Calu3 (cell line): ENCODE measurements at regions not wholly inside any gene's neighbourhood (a gene's known extent, or its start where the extent isn't known, plus 50 kb on each side); places are given as distances from the start of the nearest gene placed in this dataset.

Source experiments
- BruUV-seq: library from RNA; stranded (reverse); fragments of 400-500 nt; replicated peaks from 2 replicates; lab custom pipeline; 2021; lab: Mats Ljungman, UMichigan
- CTCF ChIA-PET: fragments of 300-600 bp; sonication (Branson Sonifier 250); formaldehyde crosslinking; loops from one replicate; lab custom pipeline; 2022; ENCODE audit warnings: antibody characterized with exemption; lab: Charles Lee
- DNase-seq: peaks from one replicate; pipeline ENCODE4 v3.0.0; 2022
- H3K27ac Mint-ChIP-seq: one replicate; pipeline ENCODE4 v1.8.0; 2022; ENCODE audit warnings: mixed read lengths; ENCODE audit not compliant: unreplicated experiment
- H3K27me3 Mint-ChIP-seq: one replicate; pipeline ENCODE4 v1.8.0; 2022; ENCODE audit warnings: mixed read lengths; ENCODE audit not compliant: unreplicated experiment
- H3K36me3 Mint-ChIP-seq: one replicate; pipeline ENCODE4 v1.8.0; 2022; ENCODE audit warnings: mild to moderate bottlenecking, moderate library complexity, mixed read lengths; ENCODE audit not compliant: insufficient read depth, unreplicated experiment
- H3K4me1 Mint-ChIP-seq: one replicate; pipeline ENCODE4 v1.8.0; 2022; ENCODE audit warnings: mild to moderate bottlenecking, low read depth, mixed read lengths; ENCODE audit not compliant: unreplicated experiment
- H3K4me3 Mint-ChIP-seq: one replicate; pipeline ENCODE4 v1.8.0; 2022; ENCODE audit warnings: mild to moderate bottlenecking, low read depth, moderate library complexity, mixed read lengths; ENCODE audit not compliant: unreplicated experiment
- H3K9me3 Mint-ChIP-seq: one replicate; pipeline ENCODE4 v1.8.0; 2022; ENCODE audit warnings: low read depth, mixed read lengths; ENCODE audit not compliant: unreplicated experiment
- intact Hi-C: fragments of 100-400 bp; cut with micrococcal nuclease; formaldehyde crosslinking; loops from one replicate; pipeline ENCODE4 v1.10.0; 2022; ENCODE audit not compliant: unreplicated experiment
- TF ChIP-seq, protein P1 (sequence below): fragments of 200-600 bp; IDR thresholded peaks from one replicate; pipeline ENCODE4 v1.8.0; 2022; ENCODE audit warnings: antibody characterized with exemption; ENCODE audit not compliant: unreplicated experiment

DNA sequence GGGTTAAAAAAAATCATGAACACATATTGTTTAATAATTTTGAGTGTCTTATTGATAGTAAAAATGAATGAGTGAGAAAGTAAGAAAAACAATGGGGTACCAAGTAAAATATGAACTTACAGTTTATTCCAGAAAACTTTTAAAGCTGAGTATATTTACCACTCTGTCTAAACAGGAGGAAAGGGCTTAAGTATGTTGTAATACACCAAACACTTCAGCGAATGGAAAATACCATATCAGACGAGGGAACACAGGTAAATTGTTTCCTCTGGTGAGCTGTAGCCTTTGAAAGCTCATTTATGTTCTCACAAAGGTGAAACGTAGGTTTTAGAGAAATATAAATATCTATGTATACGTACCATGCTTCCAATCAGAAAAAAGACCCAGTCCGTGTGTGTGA lies 1209.6 kb upstream of the ZEB2 start:
- no peaks in the 10 kb centered on the region for H3K27me3 Mint-ChIP-seq
- peaks cover 28% of the 10 kb centered on the region for H3K4me1 Mint-ChIP-seq
- H3K27ac Mint-ChIP-seq: no peak overlapping the region
- TF ChIP-seq, protein P1, sequence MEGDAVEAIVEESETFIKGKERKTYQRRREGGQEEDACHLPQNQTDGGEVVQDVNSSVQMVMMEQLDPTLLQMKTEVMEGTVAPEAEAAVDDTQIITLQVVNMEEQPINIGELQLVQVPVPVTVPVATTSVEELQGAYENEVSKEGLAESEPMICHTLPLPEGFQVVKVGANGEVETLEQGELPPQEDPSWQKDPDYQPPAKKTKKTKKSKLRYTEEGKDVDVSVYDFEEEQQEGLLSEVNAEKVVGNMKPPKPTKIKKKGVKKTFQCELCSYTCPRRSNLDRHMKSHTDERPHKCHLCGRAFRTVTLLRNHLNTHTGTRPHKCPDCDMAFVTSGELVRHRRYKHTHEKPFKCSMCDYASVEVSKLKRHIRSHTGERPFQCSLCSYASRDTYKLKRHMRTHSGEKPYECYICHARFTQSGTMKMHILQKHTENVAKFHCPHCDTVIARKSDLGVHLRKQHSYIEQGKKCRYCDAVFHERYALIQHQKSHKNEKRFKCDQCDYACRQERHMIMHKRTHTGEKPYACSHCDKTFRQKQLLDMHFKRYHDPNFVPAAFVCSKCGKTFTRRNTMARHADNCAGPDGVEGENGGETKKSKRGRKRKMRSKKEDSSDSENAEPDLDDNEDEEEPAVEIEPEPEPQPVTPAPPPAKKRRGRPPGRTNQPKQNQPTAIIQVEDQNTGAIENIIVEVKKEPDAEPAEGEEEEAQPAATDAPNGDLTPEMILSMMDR: no peak
- intact Hi-C loops: no loop called here
- no peaks in the 10 kb centered on the region for H3K36me3 Mint-ChIP-seq
- no peak overlapping the region for H3K4me3 Mint-ChIP-seq
- BruUV-seq: no TSS peak
- H3K9me3 Mint-ChIP-seq: peaks cover 5% of the 10 kb centered on the region
- CTCF ChIA-PET: interaction anchor here (0.6 kb wide), 1 partner anchor 170 kb away, joined by 3 read pairs; no protein-coding TSS in a partner anchor
- DNase-seq: no peak

DNA sequence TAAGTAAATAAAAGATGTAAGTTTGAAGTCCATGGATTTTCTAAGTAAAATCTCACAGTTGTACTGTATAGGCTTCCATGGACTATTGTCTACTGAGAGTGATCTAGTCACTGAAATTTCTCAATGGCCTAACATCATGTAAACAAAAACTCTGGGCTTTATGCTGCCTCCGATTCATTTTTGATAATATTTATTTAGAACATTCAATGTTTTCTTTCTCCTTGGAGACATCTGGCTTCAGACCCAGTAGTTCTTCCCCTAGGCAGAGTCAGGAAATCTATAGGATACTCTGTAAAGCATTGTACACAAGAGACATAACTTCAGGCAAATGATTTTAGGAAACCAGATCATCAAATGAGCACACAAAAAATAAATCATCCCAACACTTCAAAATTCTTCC lies 1208.6 kb upstream of the ZEB2 start:
- DNase-seq: no peak
- CTCF ChIA-PET: no interaction called here
- Mint-ChIP-seq H3K4me1 (peaks cover 29% of the 10 kb centered on the region), H3K27ac (no peak overlapping the region), H3K9me3 (peaks cover 5% of the 10 kb centered on the region), H3K4me3 (no peak overlapping the region), H3K27me3 (no peaks in the 10 kb centered on the region), H3K36me3 (no peaks in the 10 kb centered on the region)
- BruUV-seq: no TSS peak
- TF ChIP-seq, protein P1: no peak
- intact Hi-C loops: no loop called here

DNA sequence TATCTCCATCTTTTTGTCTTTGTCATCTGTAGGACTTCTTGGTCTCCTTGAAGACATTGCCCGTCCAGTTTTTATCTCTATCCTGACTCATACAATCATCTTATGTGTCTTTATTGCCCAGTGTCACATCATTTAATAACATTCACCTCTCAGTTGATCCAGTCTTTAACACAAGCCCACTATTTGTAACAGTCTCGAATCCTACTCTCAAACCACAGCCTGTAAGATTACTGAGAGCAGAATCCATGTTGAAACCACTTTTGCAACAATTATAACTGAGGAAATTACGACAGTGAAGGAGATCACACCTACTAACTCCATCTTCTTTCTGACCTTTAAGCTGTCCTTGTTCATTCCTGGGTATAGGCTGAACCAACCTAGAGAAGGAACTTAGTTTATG lies 1206.0 kb upstream of the ZEB2 start:
- no peak for DNase-seq
- H3K36me3 Mint-ChIP-seq: no peaks in the 10 kb centered on the region
- TF ChIP-seq, protein P1: no peak
- no peak overlapping the region for H3K27ac Mint-ChIP-seq
- no peak overlapping the region for H3K4me3 Mint-ChIP-seq
- intact Hi-C loops: no loop called here
- H3K4me1 Mint-ChIP-seq: peaks cover 29% of the 10 kb centered on the region
- peaks cover 2% of the 10 kb centered on the region for H3K9me3 Mint-ChIP-seq
- no TSS peak for BruUV-seq
- no peaks in the 10 kb centered on the region for H3K27me3 Mint-ChIP-seq
- CTCF ChIA-PET: no interaction called here

DNA sequence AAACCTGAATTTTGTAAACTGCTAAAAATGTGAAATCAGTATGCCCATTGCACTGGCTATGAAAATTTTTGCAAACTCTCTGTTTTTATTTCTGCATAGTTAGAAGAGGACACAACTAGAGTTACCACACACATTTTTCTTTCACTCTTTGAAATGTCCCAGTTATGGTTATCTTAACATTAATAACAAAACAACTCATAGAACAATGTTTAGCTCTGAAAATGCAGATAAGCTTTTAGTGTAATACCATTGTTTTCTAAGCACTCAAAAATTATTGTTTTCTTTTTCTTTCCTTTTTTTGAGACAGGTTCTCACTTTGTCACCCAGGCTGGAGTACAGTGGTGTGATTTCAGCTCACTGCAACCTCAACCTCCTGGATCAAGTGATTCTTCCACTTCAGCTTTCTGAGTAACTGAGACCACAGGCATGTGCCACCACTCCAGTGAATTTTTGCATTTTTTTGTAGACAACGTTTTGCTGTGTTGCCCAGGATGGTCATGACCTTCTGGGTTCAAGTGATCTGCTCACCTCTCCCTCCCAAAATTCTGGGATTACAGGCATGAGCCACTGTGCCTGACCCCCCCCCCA lies 1204.5 kb upstream of the ZEB2 start:
- Mint-ChIP-seq H3K4me3 (no peak overlapping the region), H3K36me3 (no peaks in the 10 kb centered on the region), H3K27ac (no peak overlapping the region), H3K9me3 (peaks cover 2% of the 10 kb centered on the region), H3K4me1 (peaks cover 29% of the 10 kb centered on the region), H3K27me3 (no peaks in the 10 kb centered on the region)
- intact Hi-C loops: no loop called here
- BruUV-seq: no TSS peak
- TF ChIP-seq, protein P1: no peak
- CTCF ChIA-PET: interaction anchor here (0.7 kb wide), 2 partner anchors 43 to 935 kb away, joined by 3 to 6 read pairs; no protein-coding TSS in a partner anchor
- no peak for DNase-seq
